Tongue (tissue), 1 donor: ENCODE measurements at regions not wholly inside any gene's neighbourhood (a gene's known extent, or its start where the extent isn't known, plus 50 kb on each side); places are given as distances from the start of the nearest gene placed in this dataset.

ENCODE experiments used
- DNase-seq: peaks from one replicate; pipeline ENCODE4 v3.0.0-alpha.2; 2015

- no peak for DNase-seq
These were observed 87.2 kb downstream of the CTAGE1 start for GRCh38 chr18:22330508-22330907.

- no peak for DNase-seq
These were observed 92.3 kb downstream of the CTAGE1 start for GRCh38 chr18:22325396-22325795.

GRCh38 chr18:22324191-22325131, 93.3 kb downstream of the CTAGE1 start:
- peak; percentile 25 for DNase-seq

GRCh38 chr18:22322243-22322691, 95.4 kb downstream of the CTAGE1 start:
- DNase-seq: no peak

GRCh38 chr18:22320771-22321170, 96.9 kb downstream of the CTAGE1 start:
- no peak for DNase-seq

- no peak for DNase-seq
These were observed 97.6 kb downstream of the CTAGE1 start for GRCh38 chr18:22320155-22320554.

- no peak for DNase-seq
These were observed 98.8 kb downstream of the CTAGE1 start for GRCh38 chr18:22318745-22319407.

GRCh38 chr18:22314420-22314819, 103.3 kb downstream of the CTAGE1 start:
- peak; percentile 30 for DNase-seq

GRCh38 chr18:22314001-22314400, 103.7 kb downstream of the CTAGE1 start:
- DNase-seq: no peak

GRCh38 chr18:22311301-22311700, 106.4 kb downstream of the CTAGE1 start:
- peak; percentile 21 for DNase-seq

GRCh38 chr18:22309191-22309590, 108.5 kb downstream of the CTAGE1 start:
- DNase-seq: no peak

GRCh38 chr18:22307528-22307927, 110.2 kb downstream of the CTAGE1 start:
- DNase-seq: no peak

GRCh38 chr18:22303927-22304326, 113.8 kb downstream of the CTAGE1 start:
- no peak for DNase-seq

- DNase-seq: no peak
These were observed 115.6 kb downstream of the CTAGE1 start for GRCh38 chr18:22302144-22302543.

- DNase-seq: no peak
These were observed 116.8 kb downstream of the CTAGE1 start for GRCh38 chr18:22300665-22301636.

GRCh38 chr18:22297008-22297407, 120.7 kb downstream of the CTAGE1 start:
- DNase-seq: no peak

- no peak for DNase-seq
These were observed 121.4 kb downstream of the CTAGE1 start for GRCh38 chr18:22296304-22296703.

- DNase-seq: no peak
These were observed 124.0 kb downstream of the GATA6 start for GRCh38 chr18:22293417-22293816.

GRCh38 chr18:22290004-22290403, 120.6 kb downstream of the GATA6 start:
- no peak for DNase-seq

- DNase-seq: no peak
These were observed 117.2 kb downstream of the GATA6 start for GRCh38 chr18:22286585-22286984.

GRCh38 chr18:22285361-22286140, 116.2 kb downstream of the GATA6 start:
- DNase-seq: no peak
